NCI-H460 (cell line): ENCODE measurements at regions not wholly inside any gene's neighbourhood (a gene's known extent, or its start where the extent isn't known, plus 50 kb on each side); places are given as distances from the start of the nearest gene placed in this dataset.

Source experiments
- DNase-seq: peaks from one replicate; pipeline ENCODE4 v3.0.0-alpha.2; 2016; ENCODE audit warnings: low read depth; ENCODE audit errors: extremely low read depth

GRCh38 chr1:213899413-213899812 is 88.4 kb upstream of the PROX1 start:
- DNase-seq = no peak

DNA sequence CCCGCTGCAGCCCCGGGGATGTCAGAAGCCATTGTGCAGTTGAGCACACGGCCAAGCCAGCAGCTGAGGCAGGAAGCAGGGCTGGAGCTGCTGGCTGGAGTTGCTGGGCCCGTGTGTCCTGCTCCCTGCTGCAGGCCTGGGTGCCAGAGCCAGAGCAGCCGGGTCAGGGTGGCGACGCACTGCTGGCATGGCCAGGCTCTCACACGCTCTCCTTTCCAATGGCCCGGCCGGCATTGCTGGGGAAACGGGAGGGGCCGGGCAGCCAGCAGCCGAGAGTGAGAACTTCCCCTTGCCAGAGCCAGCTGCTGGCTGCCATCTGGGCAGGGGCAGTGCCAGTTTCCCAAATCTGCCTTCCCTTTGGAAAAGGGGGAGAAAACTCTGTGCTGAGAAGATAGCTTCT is 82.4 kb upstream of the PROX1 start:
- DNase-seq = no peak

DNA sequence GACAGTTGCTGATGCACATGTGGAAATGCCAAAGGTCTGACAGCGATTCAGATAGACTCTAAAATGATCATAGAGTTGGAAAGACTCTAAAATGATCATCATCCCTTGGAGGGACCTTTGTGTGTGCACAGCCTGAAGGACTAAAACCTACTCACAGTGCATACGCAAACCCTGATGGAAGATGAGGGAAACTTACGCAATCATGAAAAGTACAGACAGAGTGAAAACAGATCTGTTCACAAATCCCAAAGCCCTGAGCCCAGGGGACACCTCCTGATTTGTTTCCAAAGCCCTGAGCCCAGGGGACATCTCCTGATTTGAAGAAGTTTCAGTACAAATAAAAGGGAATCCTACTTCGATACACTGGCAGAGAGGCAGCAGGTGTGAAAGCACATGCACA is 79.3 kb upstream of the PROX1 start:
- no peak for DNase-seq

- no peak for DNase-seq
These were observed 73.4 kb upstream of the PROX1 start for GRCh38 chr1:213914392-213914791.

DNA sequence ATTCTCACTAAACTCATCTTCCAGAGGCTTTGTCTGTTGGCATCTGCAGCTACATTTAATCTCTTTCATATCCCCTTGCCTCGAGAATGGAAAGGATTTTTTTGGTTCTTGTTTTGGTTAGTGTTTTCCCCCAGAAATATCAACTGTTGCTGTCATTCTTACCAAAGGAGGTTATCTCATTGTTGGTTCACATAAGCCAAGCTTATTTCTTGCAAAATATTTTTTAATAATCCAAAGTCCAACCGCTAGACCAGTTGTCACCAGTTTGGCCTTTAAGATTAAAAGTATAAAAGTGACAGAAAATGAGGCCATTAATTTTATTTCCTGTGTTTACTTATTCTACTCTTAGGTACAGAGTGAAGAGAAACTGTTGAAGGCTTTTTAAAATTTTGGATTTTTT is 66.5 kb upstream of the PROX1 start:
- DNase-seq = no peak

GRCh38 chr1:213921712-213922111 is 66.1 kb upstream of the PROX1 start:
- DNase-seq = no peak

DNA sequence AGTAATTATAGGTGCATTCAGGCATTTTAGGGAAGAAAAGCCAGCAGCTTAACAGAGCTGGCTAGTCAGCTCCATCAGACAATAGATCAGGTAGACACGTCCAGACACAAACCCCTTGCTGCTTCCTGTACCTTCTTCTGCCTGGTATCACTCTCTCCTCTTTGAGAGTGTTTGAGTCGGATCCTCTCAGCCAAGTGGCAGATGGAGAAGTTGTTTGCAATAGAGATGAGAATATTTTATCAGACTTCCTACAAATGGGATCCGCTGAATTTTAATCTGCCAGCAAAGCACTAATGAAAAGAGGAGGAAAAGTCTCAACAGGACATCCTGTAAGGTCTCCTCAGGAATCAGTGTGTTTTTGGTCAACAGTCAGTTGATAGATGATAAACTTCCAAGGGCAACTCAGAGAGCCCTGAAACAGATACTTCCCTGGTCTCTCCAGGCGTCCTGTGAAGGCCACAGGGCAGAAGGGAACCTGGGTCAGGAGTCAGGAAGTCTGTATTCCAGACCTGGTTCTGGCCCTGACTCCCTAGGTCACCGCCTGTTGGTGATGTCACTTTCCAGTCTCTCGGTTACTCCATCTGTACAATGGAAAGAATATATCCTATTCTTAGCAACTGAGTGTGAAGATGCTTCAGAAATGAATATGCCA is 62.1 kb upstream of the PROX1 start:
- DNase-seq = no peak

GRCh38 chr1:213927846-213928245 is 59.9 kb upstream of the PROX1 start:
- DNase-seq = no peak

GRCh38 chr1:213929398-213929797 is 58.4 kb upstream of the PROX1 start:
- no peak for DNase-seq

GRCh38 chr1:213931836-213932235 is 55.9 kb upstream of the PROX1 start:
- no peak for DNase-seq

- DNase-seq = no peak
These were observed 54.4 kb upstream of the PROX1 start for GRCh38 chr1:213933336-213933735.

DNA sequence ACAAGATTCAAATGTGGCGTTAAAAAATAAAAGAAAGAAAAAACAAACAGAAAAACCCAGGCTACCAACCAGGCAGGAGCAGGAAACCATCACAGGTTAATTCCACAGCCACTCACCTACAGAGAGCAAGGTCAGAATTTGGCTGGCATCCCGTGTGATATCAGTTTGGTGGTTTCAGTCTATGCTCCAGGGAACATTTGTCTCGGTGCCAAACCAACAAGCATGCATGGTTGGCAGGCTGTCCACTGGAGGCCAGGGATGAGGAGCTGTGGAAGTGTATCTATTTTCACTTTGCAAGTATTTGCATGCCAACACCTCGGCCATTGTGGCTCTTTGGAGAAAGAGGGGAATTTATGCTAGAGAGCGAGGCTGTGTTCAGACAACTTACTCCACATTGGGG is 53.1 kb upstream of the PROX1 start:
- no peak for DNase-seq

GRCh38 chr1:213936571-213936970 is 51.2 kb upstream of the PROX1 start:
- no peak for DNase-seq
